GM12892 (cell line): ENCODE measurements at regions not wholly inside any gene's neighbourhood (a gene's known extent, or its start where the extent isn't known, plus 50 kb on each side); places are given as distances from the start of the nearest gene placed in this dataset.

Experiments used
- DNase-seq: peaks from one replicate; pipeline ENCODE4 v3.0.0; 2011; ENCODE audit not compliant: insufficient read length
- FAIRE-seq: peaks from 2 replicates; lab custom pipeline; 2011; peaks lifted over from hg19 to GRCh38; lab: Jason Lieb, UNC
- POLR2A ChIP-seq: IDR thresholded peaks from 2 replicates; pipeline ENCODE4 v1.6.1; 2011; ENCODE audit warnings: low read depth, low read length, control low read depth
- POLR2AphosphoS5 ChIP-seq: IDR thresholded peaks from 2 replicates; pipeline ENCODE4 v1.6.1; 2011; ENCODE audit warnings: low read depth, low read length, control low read depth
- TAF1 ChIP-seq: IDR thresholded peaks from 2 replicates; pipeline ENCODE4 v1.6.1; 2011; ENCODE audit warnings: low read depth, mild to moderate bottlenecking, control low read depth, low read length, borderline replicate concordance

- peak; percentile 96 for FAIRE-seq
- peak; percentile 29 for DNase-seq
- TF ChIP-seq POLR2AphosphoS5 (no peak), TAF1 (no peak), POLR2A (no peak)
These were observed 108.5 kb upstream of the XYLT1 start for GRCh38 chr16:17578981-17579874.

GRCh38 chr16:17574256-17574655 lies 103.5 kb upstream of the XYLT1 start:
- TF ChIP-seq POLR2AphosphoS5 (no peak), POLR2A (no peak), TAF1 (no peak)
- no peak for DNase-seq
- no peak for FAIRE-seq

- TF ChIP-seq POLR2AphosphoS5 (no peak), TAF1 (no peak), POLR2A (no peak)
- no peak for DNase-seq
These were observed 101.4 kb upstream of the XYLT1 start for GRCh38 chr16:17572145-17572544.

DNA sequence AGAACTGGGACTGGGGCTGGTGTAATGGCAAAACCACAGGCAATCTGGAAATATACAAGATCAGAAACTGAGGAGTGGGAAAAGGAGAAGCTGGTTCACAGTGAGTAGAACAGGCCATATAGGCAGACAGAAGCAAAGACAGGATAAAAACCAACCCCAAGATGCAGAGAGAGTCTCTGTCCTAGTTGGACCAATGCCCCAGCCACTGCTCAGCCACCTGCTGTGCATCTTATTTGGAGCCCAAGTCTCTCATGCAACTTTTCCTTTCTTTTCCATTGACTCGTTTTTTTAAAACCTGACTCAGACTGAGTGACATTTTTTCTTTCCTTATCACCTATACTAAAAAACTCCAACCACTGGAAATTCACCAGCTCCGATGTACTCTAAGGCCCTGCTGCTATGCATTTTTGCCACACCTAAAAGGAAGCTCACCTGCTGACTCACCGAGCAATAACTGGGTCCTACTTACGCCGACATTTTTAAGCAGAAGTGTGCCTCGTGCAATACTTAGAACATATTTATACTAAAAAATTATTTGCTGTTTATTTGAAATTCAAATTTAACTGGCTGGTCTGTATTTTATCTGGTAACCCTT lies 100.8 kb upstream of the XYLT1 start:
- DNase-seq (no peak), FAIRE-seq (no peak)
- no peak for TF ChIP-seq POLR2A
- no peak for TF ChIP-seq TAF1
- no peak for TF ChIP-seq POLR2AphosphoS5

More at GRCh38 chr16:17572145-17572544, 101.4 kb upstream of the XYLT1 start:
- no peak for FAIRE-seq

GRCh38 chr16:17568239-17568638 lies 97.5 kb upstream of the XYLT1 start:
- TF ChIP-seq POLR2AphosphoS5, result no peak
- TF ChIP-seq TAF1, result no peak
- no peak for TF ChIP-seq POLR2A
- FAIRE-seq (no peak), DNase-seq (no peak)

GRCh38 chr16:17567455-17567854 lies 96.7 kb upstream of the XYLT1 start:
- FAIRE-seq, result no peak
- DNase-seq, result no peak
- TF ChIP-seq TAF1 (no peak), POLR2A (no peak), POLR2AphosphoS5 (no peak)

GRCh38 chr16:17566656-17567450 lies 96.1 kb upstream of the XYLT1 start:
- DNase-seq (no peak), FAIRE-seq (no peak)
- no peak for TF ChIP-seq TAF1
- no peak for TF ChIP-seq POLR2AphosphoS5
- no peak for TF ChIP-seq POLR2A

GRCh38 chr16:17566075-17566474 lies 95.3 kb upstream of the XYLT1 start:
- TF ChIP-seq POLR2A (no peak), POLR2AphosphoS5 (no peak)
- FAIRE-seq, result no peak

DNA sequence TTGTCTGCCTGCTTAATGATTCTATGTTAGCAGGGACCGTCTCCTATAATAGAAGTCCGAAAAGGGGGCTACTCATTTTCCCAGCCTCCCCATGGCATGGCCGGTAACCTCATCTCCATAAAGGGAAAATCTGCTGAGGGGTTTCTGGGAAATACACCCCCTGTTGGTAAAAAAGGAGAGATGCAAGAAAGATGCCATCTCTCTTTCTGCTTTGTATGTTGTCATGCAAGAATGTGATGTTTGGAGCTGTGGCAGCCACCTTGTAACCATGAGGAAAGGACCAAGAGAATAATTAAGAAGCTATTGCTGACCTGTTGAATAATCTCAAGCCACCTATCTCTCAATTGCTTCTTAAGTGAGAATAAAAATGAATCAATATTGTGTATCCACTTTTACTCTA lies 94.8 kb upstream of the XYLT1 start:
- TF ChIP-seq POLR2AphosphoS5, result no peak
- TF ChIP-seq TAF1, result no peak
- no peak for TF ChIP-seq POLR2A
- DNase-seq (no peak), FAIRE-seq (no peak)

More at GRCh38 chr16:17566075-17566474, 95.3 kb upstream of the XYLT1 start:
- DNase-seq, result no peak

DNA sequence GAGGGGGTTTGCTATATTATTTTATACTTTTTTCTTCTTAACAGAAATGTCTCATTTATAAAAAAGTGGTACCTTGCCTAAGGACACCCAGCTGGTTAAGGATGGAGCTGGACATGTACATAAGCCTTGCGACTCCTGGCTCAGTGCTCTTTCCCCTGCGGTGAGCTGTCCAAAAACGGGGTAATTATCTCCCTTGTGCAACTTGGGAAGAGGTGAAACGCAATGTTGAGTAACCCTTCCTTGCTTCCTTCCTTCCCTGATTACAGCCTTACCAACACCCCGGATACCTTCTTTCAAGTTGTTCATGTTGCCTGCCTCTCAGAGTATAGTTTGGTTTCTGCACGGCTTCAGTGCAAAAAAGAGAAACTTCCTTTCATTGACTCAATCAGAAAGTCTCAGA lies 94.1 kb upstream of the XYLT1 start:
- FAIRE-seq (no peak), DNase-seq (no peak)
- TF ChIP-seq POLR2A (no peak), POLR2AphosphoS5 (no peak), TAF1 (no peak)

GRCh38 chr16:17563323-17564091 lies 92.7 kb upstream of the XYLT1 start:
- no peak for FAIRE-seq
- TF ChIP-seq POLR2A (no peak), TAF1 (no peak), POLR2AphosphoS5 (no peak)
- no peak for DNase-seq
